Glomerular endothelial cell (primary cell): ENCODE measurements at regions not wholly inside any gene's neighbourhood (a gene's known extent, or its start where the extent isn't known, plus 50 kb on each side); places are given as distances from the start of the nearest gene placed in this dataset.

Experiments used
- DNase-seq: peaks from one replicate; pipeline ENCODE4 v3.0.0-alpha.2; 2011; ENCODE audit warnings: low read depth, low spot score; ENCODE audit errors: extremely low read depth

DNA sequence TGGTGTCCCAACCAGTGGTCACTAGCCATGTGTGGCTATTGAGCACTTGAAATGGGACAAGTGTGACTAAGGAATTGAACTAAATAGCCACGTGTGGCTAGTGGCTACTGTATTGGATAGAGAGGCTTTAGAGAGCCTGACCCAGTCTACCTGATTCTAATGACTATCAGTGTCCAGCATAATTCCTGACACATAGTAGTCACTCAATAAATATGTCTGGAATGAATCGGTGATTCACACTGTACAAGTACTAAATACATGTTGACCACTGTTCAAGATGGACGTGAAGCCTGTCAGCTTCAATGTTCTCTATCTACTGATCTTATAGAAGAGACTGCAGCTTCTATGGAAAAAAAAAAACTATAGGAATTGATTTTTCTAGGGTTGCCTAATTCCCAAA is 57.7 kb upstream of the MAST4 start:
- no peak for DNase-seq

DNA sequence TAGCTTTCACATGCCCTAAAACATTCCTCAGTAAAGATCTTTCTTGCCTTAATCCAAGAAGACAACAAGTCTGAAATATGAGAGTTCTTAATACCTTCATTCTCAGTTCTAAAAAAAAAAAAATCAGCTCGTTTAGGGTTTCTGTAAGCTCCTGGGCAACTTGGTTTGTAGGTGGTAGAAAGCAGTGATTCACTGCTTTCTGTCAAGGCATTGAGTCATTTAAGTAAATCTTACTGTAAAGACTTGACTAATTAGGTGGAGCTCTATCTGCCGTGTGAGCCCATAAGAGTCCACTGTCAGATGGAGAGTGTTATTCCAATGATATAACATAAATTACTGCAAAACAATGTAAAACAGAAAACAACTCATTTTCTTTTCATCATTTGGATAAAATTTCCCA is 56.1 kb upstream of the MAST4 start:
- no peak for DNase-seq

DNA sequence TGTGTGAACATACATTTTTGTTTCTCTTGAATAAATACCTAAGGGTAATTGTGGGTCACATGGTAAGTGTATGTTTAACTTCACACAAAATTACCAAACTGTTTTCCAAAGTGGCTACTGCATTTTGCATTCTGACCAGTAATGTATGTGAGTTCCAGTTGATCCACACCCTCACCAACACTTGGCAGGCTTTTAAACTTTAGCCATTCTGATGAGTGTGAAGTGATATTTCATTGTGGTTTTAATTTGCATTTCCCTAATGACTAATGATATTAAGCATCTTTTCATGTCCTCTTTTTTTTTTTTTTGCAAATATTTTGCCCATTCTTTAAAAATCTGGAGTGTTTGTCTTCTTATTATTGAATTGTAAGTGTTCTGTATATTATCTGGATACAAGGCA is 53.5 kb upstream of the MAST4 start:
- no peak for DNase-seq
